AG04449 (cell line): ENCODE measurements at regions not wholly inside any gene's neighbourhood (a gene's known extent, or its start where the extent isn't known, plus 50 kb on each side); places are given as distances from the start of the nearest gene placed in this dataset.
"Not testable (repeated sequence)": the region's sequence is repeated elsewhere in the genome, so short reads cannot be mapped to it uniquely, and the experiment has no call there.

Source experiments
- CTCF ChIA-PET: fragments of 350-600 bp; formaldehyde crosslinking; extraction: SDS; loops from one replicate; lab custom pipeline; 2021; ENCODE audit warnings: antibody characterized with exemption; lab: Yijun Ruan, JAX
- POLR2A ChIA-PET: fragments of 400-600, 350-600 bp; formaldehyde crosslinking; extraction: SDS; loops from one replicate; lab custom pipeline; 2020; ENCODE audit warnings: antibody characterized with exemption, inconsistent platforms; lab: Yijun Ruan, JAX
- DNase-seq: peaks from one replicate; pipeline ENCODE4 v3.0.0-alpha.2; 2010; ENCODE audit warnings: low read depth, low spot score
- H3K4me3 ChIP-seq: 2 replicates; pipeline ENCODE4 v1.5.1; 2011; ENCODE audit warnings: low read depth, mild to moderate bottlenecking, control low read depth, low read length
- TF ChIP-seq, protein P1 (sequence below): IDR thresholded peaks from one replicate; pipeline ENCODE4 v1.5.1; 2011; ENCODE audit warnings: mild to moderate bottlenecking, moderate library complexity, low read length, control low read depth, inconsistent platforms; ENCODE audit not compliant: insufficient read depth; ENCODE audit errors: missing control alignments

DNA sequence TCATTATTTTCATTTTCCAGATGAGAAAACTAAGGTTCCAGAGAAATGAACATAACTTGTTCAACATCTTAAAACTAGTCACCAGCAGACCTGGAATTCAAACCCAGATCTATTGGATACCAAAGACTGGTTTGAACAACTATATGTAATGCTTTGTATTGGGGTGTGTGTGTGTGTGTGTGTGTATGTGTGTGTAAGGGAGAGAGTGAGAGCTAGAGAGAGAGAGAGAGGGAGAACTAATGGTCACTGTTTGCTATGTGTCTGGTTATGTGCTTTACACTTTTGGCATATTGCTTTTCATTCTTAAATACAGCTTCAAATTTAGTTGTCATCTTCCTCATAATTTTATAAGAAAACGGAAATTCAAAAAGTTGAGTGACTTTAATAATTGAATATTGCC lies 134.7 kb upstream of the ZNF217 start:
- H3K4me3 ChIP-seq: no peak overlapping the region
- ChIA-PET POLR2A (interaction anchor here (0.7 kb wide), 1 partner anchor 32 kb away, joined by 3 read pairs; no protein-coding TSS in a partner anchor), CTCF (interaction anchor here (0.7 kb wide), 1 partner anchor 8 kb away, joined by 3 read pairs; no protein-coding TSS in a partner anchor)
- DNase-seq: no peak
- TF ChIP-seq, protein P1, sequence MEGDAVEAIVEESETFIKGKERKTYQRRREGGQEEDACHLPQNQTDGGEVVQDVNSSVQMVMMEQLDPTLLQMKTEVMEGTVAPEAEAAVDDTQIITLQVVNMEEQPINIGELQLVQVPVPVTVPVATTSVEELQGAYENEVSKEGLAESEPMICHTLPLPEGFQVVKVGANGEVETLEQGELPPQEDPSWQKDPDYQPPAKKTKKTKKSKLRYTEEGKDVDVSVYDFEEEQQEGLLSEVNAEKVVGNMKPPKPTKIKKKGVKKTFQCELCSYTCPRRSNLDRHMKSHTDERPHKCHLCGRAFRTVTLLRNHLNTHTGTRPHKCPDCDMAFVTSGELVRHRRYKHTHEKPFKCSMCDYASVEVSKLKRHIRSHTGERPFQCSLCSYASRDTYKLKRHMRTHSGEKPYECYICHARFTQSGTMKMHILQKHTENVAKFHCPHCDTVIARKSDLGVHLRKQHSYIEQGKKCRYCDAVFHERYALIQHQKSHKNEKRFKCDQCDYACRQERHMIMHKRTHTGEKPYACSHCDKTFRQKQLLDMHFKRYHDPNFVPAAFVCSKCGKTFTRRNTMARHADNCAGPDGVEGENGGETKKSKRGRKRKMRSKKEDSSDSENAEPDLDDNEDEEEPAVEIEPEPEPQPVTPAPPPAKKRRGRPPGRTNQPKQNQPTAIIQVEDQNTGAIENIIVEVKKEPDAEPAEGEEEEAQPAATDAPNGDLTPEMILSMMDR: no peak

DNA sequence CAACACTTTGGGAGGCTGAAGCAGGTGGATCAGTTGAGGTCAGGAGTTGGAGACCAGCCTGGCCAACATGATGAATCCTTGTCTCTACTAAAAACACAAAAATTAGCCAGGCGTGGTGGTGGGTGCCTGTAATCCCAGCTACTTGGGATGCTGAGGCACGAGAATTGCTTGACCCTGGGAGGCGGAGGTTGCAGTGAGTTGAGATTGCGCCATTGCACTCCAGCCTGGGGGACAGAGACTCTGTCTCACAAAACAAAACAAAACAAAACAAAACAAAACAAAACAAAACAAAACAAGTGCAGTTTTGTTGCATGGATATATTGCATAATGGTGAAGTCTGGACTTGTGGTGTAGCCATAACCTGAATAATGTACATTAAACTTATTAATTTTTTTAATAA lies 133.6 kb upstream of the ZNF217 start:
- DNase-seq, POLR2A ChIA-PET, CTCF ChIA-PET, H3K4me3 ChIP-seq: not testable (repeated sequence)

DNA sequence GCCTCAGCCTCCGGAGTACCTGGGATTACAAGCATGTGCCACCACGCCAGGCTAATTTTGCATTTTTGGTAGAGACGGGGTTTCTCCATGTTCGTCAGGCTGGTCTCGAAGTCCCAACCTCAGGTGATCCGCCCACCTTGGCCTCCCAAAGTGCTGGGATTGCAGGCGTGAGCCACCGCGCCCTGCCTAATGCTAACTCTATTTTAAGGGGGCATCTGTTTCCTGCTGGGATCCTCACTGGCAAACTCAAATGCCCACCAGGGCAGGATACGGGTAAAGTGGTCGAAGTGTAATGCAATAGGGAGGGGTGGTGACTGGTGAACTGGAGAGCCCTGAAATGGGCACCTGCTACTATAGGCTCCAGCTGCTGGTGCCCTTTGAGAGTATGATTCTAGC lies 131.9 kb upstream of the ZNF217 start:
- no peak for DNase-seq
- CTCF ChIA-PET: no interaction called here
- TF ChIP-seq, protein P1: no peak
- POLR2A ChIA-PET: no interaction called here
- no peak overlapping the region for H3K4me3 ChIP-seq

DNA sequence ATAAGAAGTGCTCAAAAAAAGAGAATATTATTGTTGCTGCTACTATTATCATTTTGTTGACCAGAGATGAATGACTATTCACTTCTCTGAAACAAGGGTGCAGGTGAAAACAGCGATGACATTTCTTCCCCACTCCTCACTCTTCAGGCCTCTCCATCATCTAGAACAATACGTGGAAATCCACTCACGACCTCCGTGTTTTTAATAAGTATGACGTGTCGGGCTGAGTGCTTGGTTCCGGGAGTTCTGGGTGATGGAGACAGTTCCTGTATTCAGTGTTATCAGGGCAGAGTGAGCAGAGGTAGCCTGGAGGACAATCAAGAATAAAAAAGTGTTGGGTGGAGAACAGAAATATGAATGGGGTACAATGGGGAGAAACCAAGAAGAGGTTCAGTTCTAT lies 130.0 kb upstream of the ZNF217 start:
- ChIA-PET POLR2A (no interaction called here), CTCF (no interaction called here)
- TF ChIP-seq, protein P1: no peak
- no peak overlapping the region for H3K4me3 ChIP-seq
- DNase-seq: no peak

DNA sequence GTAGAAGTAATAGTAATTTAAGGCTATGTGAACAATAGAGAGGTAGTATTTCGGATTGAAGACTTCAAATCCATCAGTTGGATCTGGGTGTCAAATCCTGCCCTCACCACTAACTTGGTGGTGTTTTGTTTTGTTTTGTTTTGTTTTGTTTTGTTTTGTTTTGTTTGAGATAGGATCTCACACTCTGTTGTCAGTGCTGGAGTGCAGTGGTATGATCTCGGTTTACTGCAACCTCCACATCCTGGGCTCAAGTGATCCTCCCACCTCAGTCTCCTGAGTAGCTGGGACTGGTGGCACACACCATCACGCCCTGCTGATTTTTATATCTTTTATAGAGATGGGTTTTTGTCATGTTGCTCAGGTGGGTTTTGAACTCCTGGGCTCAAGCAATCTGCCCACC lies 129.4 kb upstream of the ZNF217 start:
- TF ChIP-seq, protein P1: no peak
- no peak overlapping the region for H3K4me3 ChIP-seq
- DNase-seq: no peak
- ChIA-PET CTCF (no interaction called here), POLR2A (no interaction called here)

DNA sequence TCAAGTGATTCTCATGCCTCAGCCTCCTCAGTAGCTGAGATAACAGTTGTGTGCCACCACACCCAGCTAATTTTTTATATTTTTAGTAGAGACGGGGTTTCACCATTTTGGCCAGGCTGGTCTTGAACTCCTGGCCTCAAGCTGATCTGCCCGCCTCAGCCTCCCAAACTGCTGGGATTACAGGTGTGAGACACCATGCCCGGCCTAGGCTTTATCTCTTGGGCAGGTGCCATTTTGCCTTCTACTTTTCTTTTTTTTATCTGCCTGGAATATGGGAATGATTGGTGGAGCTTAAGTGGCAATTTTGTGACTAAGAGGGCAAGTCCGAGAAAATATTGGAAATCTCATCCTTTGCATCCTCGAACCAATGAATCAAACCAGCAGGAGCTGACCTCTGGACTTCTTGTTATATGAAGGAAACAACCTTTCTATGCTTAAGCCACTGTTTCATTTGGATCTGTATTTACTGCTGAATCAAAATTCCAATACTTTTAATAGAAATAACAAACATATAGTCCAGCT lies 128.9 kb upstream of the ZNF217 start:
- ChIA-PET POLR2A (no interaction called here), CTCF (no interaction called here)
- DNase-seq: no peak
- no peak overlapping the region for H3K4me3 ChIP-seq
- TF ChIP-seq, protein P1: no peak

DNA sequence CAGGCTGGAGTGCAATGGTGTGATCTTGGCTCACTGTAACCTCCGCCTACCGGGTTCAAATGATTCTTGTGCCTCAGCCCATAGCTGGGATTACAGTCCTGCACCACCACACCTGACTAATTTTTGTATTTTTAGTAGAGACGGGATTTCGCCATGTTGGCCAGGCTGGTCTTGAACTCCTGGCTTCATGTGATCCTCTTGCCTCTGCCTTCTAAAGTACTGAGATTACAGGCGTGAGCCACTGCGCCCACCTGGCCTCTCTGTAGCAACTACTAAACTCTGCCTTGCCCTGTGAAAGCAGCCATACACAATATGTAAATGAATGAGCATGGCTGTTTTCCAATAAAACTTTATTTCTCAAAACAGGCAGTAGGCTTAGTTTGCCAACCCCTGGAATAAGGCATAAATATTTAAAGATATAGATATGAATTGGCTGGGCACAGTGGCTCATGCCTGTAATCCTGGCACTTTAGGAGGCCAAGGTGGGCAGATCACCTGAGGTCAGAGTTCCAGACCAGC lies 127.9 kb upstream of the ZNF217 start:
- CTCF ChIA-PET, POLR2A ChIA-PET, DNase-seq, H3K4me3 ChIP-seq: not testable (repeated sequence)

DNA sequence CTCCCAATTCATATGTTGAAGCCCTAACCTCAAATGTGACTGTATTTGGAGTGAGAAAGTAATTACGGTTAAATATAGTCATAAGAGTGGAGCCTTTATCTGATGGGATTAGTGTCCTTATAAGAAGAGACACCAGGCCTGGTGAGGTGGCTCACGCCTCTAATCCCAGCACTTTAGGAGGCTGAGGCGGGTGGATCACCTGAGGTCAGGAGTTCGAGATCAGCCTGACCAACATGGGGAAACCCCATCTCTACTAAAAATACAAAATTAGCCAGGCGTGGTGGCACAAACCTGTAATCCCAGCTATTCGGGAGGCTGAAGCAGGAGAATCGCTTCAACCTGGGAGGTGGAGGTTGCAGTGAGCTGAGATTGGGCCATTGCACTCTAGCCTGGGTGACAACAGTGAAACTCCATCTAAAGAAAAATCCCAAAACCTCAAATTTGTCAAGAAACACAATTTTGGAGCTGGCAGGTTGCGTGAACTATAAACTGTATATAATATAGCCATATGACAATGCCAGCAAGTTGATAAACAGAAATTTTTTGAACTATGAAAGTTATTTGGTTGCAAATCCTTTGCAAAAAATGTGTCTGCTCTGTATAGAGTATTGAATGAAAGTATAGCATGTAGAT lies 125.6 kb upstream of the ZNF217 start:
- not testable (repeated sequence) for H3K4me3 ChIP-seq, DNase-seq
- ChIA-PET POLR2A (interaction anchor here (0.6 kb wide), 1 partner anchor 24 kb away, joined by 4 read pairs; no protein-coding TSS in a partner anchor), CTCF (interaction anchor here (0.7 kb wide), 2 partner anchors 68 to 103 kb away, joined by 3 read pairs; no protein-coding TSS in a partner anchor)
